Fibroblast of lung (primary cell): ENCODE measurements at regions not wholly inside any gene's neighbourhood (a gene's known extent, or its start where the extent isn't known, plus 50 kb on each side); places are given as distances from the start of the nearest gene placed in this dataset.

Experiments
- DNase-seq, 2 donors: peaks; one replicate each; pipeline versions ENCODE4 v3.0.0 to v3.0.0-alpha.2; 2010; ENCODE audit warnings: low read depth in 2 of 2
- H2AFZ ChIP-seq: 2 replicates; pipeline ENCODE4 v1.5.1; 2012; ENCODE audit warnings: low read length, control low read depth, inconsistent platforms
- H3K27ac ChIP-seq: 2 replicates; pipeline ENCODE4 v1.5.1; 2011; ENCODE audit warnings: low read length, control low read depth; ENCODE audit not compliant: insufficient read depth
- H3K27me3 ChIP-seq: 2 replicates; pipeline ENCODE4 v1.5.1; 2011; ENCODE audit warnings: mild to moderate bottlenecking, low read length; ENCODE audit not compliant: control insufficient read depth, insufficient read depth
- H3K36me3 ChIP-seq: 2 replicates; pipeline ENCODE4 v1.5.1; 2011; ENCODE audit warnings: low read length; ENCODE audit not compliant: control insufficient read depth, insufficient read depth
- H3K4me1 ChIP-seq: 2 replicates; pipeline ENCODE4 v1.5.1; 2011; ENCODE audit warnings: low read length; ENCODE audit not compliant: control insufficient read depth, insufficient read depth; ENCODE audit errors: extremely low read depth
- H3K4me2 ChIP-seq: 2 replicates; pipeline ENCODE4 v1.5.1; 2011; ENCODE audit warnings: low read length, control low read depth; ENCODE audit not compliant: insufficient read depth; ENCODE audit errors: extremely low read depth
- H3K4me3 ChIP-seq, 4 experiments: fragments of 200-600 bp in 1 of 4; sonication (generic) in 1 of 4; replicated peaks in 1 of 4; 2 replicates each; pipeline ENCODE4 v1.5.1; 2011 to 2016; ENCODE audit warnings: low read length in 4 of 4, low read depth in 3 of 4, mild to moderate bottlenecking in 3 of 4, control low read depth in 2 of 4, inconsistent platforms in 1 of 4, mixed read lengths in 1 of 4; ENCODE audit not compliant: insufficient read depth in 1 of 4; ENCODE audit errors: control extremely low read depth in 1 of 4
- H3K79me2 ChIP-seq: 2 replicates; pipeline ENCODE4 v1.5.1; 2012; ENCODE audit warnings: mild to moderate bottlenecking, low read length, inconsistent platforms; ENCODE audit not compliant: control insufficient read depth, insufficient read depth
- H3K9ac ChIP-seq: 2 replicates; pipeline ENCODE4 v1.5.1; 2011; ENCODE audit warnings: mild to moderate bottlenecking, low read length, control low read depth; ENCODE audit not compliant: insufficient read depth
- H3K9me3 ChIP-seq: 2 replicates; pipeline ENCODE4 v1.5.1; 2012; ENCODE audit warnings: low read depth, low read length; ENCODE audit not compliant: control insufficient read depth, insufficient read depth
- H4K20me1 ChIP-seq: 2 replicates; pipeline ENCODE4 v1.5.1; 2011; ENCODE audit warnings: low read length; ENCODE audit not compliant: control insufficient read depth, insufficient read depth; ENCODE audit errors: extremely low read depth
- CTCF ChIP-seq, 2 donors: IDR thresholded peaks in 1 of 2; conservative IDR thresholded peaks in 1 of 2; 1 replicate in 1 of 2; 2 replicates in 1 of 2; pipeline ENCODE4 v1.5.1; 2011 to 2012; ENCODE audit warnings: low read length in 2 of 2, control low read depth in 1 of 2, inconsistent platforms in 1 of 2, low read depth in 1 of 2, mild to moderate bottlenecking in 1 of 2
- EZH2 ChIP-seq: IDR thresholded peaks from 2 replicates; pipeline ENCODE4 v1.5.1; 2012; ENCODE audit warnings: low read length, control low read depth, mild to moderate bottlenecking; ENCODE audit errors: missing control alignments

- Histone ChIP-seq H3K36me3 (no peaks in the 10 kb centered on the region), H3K27me3 (no peaks in the 10 kb centered on the region)
These were observed 229.0 kb upstream of the LCORL start for GRCh38 chr4:18250564-18250963.

GRCh38 chr4:18248611-18249010 is 227.1 kb upstream of the LCORL start:
- no peak overlapping the region for H2AFZ ChIP-seq
- TF ChIP-seq CTCF (conservative IDR thresholded peaks at IDR 0.05 in 1 of 2, IDR thresholded peaks at IDR 0.05 in 1 of 2; ENCODE audit: low read depth in 1 of 2, low read length in 2 of 2) (no peak), EZH2 (no peak)

More at GRCh38 chr4:18250564-18250963, 229.0 kb upstream of the LCORL start:
- no peak overlapping the region for H3K4me2 ChIP-seq
- H3K79me2 ChIP-seq, result no peaks in the 10 kb centered on the region
- no peak overlapping the region for H3K27ac ChIP-seq
- H3K4me3 ChIP-seq, result no peak overlapping the region
- TF ChIP-seq EZH2 (no peak), CTCF (conservative IDR thresholded peaks at IDR 0.05 in 1 of 2, IDR thresholded peaks at IDR 0.05 in 1 of 2; ENCODE audit: low read depth in 1 of 2, low read length in 2 of 2) (no peak)
- H4K20me1 ChIP-seq, result no peaks in the 10 kb centered on the region
- H3K9me3 ChIP-seq, result no peaks in the 10 kb centered on the region
- H3K9ac ChIP-seq, result no peak overlapping the region
- no peak for DNase-seq
- no peak overlapping the region for H2AFZ ChIP-seq
- no peaks in the 10 kb centered on the region for H3K4me1 ChIP-seq

DNA sequence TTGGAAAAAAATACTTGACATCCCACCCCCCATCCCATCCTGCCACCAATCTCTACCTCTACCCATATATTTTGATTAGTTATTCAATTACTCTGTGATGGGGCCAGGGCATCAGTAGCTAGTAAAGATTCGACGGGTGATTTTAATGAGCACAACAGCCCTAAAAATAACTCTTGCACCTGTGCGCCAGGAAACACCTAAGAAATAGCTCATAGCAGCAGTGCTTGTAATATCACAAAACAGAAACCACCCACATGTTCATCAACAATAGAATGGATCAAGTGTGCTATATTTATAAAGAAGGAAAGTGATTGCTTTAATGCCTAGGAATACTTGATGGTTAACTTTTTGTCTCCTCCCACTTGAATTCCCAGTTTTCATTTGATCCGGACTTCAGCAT is 225.6 kb upstream of the LCORL start:
- no peak for DNase-seq
- Histone ChIP-seq H3K9me3 (no peaks in the 10 kb centered on the region), H3K27me3 (no peaks in the 10 kb centered on the region), H4K20me1 (no peaks in the 10 kb centered on the region), H3K4me2 (no peak overlapping the region), H2AFZ (no peak overlapping the region), H3K4me1 (no peaks in the 10 kb centered on the region), H3K36me3 (no peaks in the 10 kb centered on the region), H3K27ac (no peak overlapping the region), H3K9ac (no peak overlapping the region), H3K79me2 (no peaks in the 10 kb centered on the region), H3K4me3 (no peak overlapping the region)
- no peak for TF ChIP-seq CTCF (conservative IDR thresholded peaks at IDR 0.05 in 1 of 2, IDR thresholded peaks at IDR 0.05 in 1 of 2; ENCODE audit: low read depth in 1 of 2, low read length in 2 of 2)
- TF ChIP-seq EZH2, result no peak

More at GRCh38 chr4:18248611-18249010, 227.1 kb upstream of the LCORL start:
- Histone ChIP-seq H3K4me1 (no peaks in the 10 kb centered on the region), H3K79me2 (no peaks in the 10 kb centered on the region), H3K27me3 (no peaks in the 10 kb centered on the region), H3K4me2 (no peak overlapping the region), H3K36me3 (no peaks in the 10 kb centered on the region), H3K4me3 (no peak overlapping the region), H3K27ac (no peak overlapping the region), H4K20me1 (no peaks in the 10 kb centered on the region), H3K9me3 (no peaks in the 10 kb centered on the region), H3K9ac (no peak overlapping the region)
- DNase-seq, result no peak
